22Rv1 (cell line): ENCODE measurements at regions not wholly inside any gene's neighbourhood (a gene's known extent, or its start where the extent isn't known, plus 50 kb on each side); places are given as distances from the start of the nearest gene placed in this dataset.

Experiments
- CTCF ChIP-seq: fragments of 450-650 bp; IDR thresholded peaks from 2 replicates; pipeline ENCODE4 v1.5.1; 2017; ENCODE audit warnings: mild to moderate bottlenecking
- ZFX ChIP-seq: fragments of 450-650 bp; IDR thresholded peaks from 2 replicates; pipeline ENCODE4 v1.6.1; 2017; ENCODE audit warnings: antibody characterized with exemption, borderline replicate concordance

- TF ChIP-seq CTCF (no peak), ZFX (no peak)
Observed at GRCh38 chr1:14413819-14414490, 184.5 kb upstream of the KAZN start.
